ENCODE measurements at regions not wholly inside any gene's neighbourhood (a gene's known extent, or its start where the extent isn't known, plus 50 kb on each side); places are given as distances from the start of the nearest gene placed in this dataset.

GRCh38 chr4:151990201-151990600, 229.4 kb upstream of the GATB start:
- TF ChIP-seq POLR2AphosphoS5 (IDR thresholded peaks at IDR 0.05; ENCODE audit: low read depth, low read length) (no peak), CBX3 (IDR thresholded peaks at IDR 0.05; ENCODE audit: low read depth) (0 out of 2 replicates have a peak, but pooled peaks have one; percentile 15), YY1 (IDR thresholded peaks at IDR 0.05; ENCODE audit: extremely low read depth, insufficient replicate concordance, low read depth, low read length) (no peak), MAX (IDR thresholded peaks at IDR 0.05) (no peak), EZH2 (IDR thresholded peaks at IDR 0.05) (no peak), SRF (IDR thresholded peaks at IDR 0.05; ENCODE audit: low read depth) (no peak), POLR2A (IDR thresholded peaks at IDR 0.05; ENCODE audit: borderline replicate concordance, extremely low read depth, insufficient read depth, insufficient read length) (no peak), EGR1 (IDR thresholded peaks at IDR 0.05; ENCODE audit: low read depth) (no peak), SIN3A (IDR thresholded peaks at IDR 0.05; ENCODE audit: low read depth) (no peak), ZBTB33 (IDR thresholded peaks at IDR 0.05; ENCODE audit: extremely low read depth, insufficient replicate concordance, low read length) (no peak), TCF7L2 (IDR thresholded peaks at IDR 0.05; ENCODE audit: borderline replicate concordance, extremely low read depth, insufficient read depth, insufficient read length) (no peak), ELF1 (IDR thresholded peaks at IDR 0.05; ENCODE audit: borderline replicate concordance, low read depth) (no peak), ZFX (IDR thresholded peaks at IDR 0.05) (no peak), RAD21 (IDR thresholded peaks at IDR 0.05; ENCODE audit: low read depth) (no peak), EZH2phosphoT487 (IDR thresholded peaks at IDR 0.05; ENCODE audit: borderline replicate concordance) (no peak), ATF3 (IDR thresholded peaks at IDR 0.05) (no peak), ZNF274 (IDR thresholded peaks at IDR 0.05; ENCODE audit: low read depth, low read length) (no peak), FOSL1 (IDR thresholded peaks at IDR 0.05; ENCODE audit: low read depth) (peak; percentile 48), CEBPB (IDR thresholded peaks at IDR 0.05; ENCODE audit: low read depth) (peak; percentile 28; the same call in 1 of the 2 replicates), SP1 (IDR thresholded peaks at IDR 0.05; ENCODE audit: low read depth) (peak; percentile 34), JUND (IDR thresholded peaks at IDR 0.05) (peak; percentile 34; the same call in 1 of the 2 replicates)
- TF ChIP-seq, protein P1, sequence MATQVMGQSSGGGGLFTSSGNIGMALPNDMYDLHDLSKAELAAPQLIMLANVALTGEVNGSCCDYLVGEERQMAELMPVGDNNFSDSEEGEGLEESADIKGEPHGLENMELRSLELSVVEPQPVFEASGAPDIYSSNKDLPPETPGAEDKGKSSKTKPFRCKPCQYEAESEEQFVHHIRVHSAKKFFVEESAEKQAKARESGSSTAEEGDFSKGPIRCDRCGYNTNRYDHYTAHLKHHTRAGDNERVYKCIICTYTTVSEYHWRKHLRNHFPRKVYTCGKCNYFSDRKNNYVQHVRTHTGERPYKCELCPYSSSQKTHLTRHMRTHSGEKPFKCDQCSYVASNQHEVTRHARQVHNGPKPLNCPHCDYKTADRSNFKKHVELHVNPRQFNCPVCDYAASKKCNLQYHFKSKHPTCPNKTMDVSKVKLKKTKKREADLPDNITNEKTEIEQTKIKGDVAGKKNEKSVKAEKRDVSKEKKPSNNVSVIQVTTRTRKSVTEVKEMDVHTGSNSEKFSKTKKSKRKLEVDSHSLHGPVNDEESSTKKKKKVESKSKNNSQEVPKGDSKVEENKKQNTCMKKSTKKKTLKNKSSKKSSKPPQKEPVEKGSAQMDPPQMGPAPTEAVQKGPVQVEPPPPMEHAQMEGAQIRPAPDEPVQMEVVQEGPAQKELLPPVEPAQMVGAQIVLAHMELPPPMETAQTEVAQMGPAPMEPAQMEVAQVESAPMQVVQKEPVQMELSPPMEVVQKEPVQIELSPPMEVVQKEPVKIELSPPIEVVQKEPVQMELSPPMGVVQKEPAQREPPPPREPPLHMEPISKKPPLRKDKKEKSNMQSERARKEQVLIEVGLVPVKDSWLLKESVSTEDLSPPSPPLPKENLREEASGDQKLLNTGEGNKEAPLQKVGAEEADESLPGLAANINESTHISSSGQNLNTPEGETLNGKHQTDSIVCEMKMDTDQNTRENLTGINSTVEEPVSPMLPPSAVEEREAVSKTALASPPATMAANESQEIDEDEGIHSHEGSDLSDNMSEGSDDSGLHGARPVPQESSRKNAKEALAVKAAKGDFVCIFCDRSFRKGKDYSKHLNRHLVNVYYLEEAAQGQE (IDR thresholded peaks at IDR 0.05; ENCODE audit: low read depth), result no peak
- TF ChIP-seq, protein P2, sequence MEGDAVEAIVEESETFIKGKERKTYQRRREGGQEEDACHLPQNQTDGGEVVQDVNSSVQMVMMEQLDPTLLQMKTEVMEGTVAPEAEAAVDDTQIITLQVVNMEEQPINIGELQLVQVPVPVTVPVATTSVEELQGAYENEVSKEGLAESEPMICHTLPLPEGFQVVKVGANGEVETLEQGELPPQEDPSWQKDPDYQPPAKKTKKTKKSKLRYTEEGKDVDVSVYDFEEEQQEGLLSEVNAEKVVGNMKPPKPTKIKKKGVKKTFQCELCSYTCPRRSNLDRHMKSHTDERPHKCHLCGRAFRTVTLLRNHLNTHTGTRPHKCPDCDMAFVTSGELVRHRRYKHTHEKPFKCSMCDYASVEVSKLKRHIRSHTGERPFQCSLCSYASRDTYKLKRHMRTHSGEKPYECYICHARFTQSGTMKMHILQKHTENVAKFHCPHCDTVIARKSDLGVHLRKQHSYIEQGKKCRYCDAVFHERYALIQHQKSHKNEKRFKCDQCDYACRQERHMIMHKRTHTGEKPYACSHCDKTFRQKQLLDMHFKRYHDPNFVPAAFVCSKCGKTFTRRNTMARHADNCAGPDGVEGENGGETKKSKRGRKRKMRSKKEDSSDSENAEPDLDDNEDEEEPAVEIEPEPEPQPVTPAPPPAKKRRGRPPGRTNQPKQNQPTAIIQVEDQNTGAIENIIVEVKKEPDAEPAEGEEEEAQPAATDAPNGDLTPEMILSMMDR (IDR thresholded peaks at IDR 0.05 in 2 of 3, conservative IDR thresholded peaks at IDR 0.05 in 1 of 3; ENCODE audit: borderline replicate concordance in 1 of 3, insufficient read depth in 1 of 3, low read depth in 2 of 3, low read length in 2 of 3), result no peak
- no peaks in the 10 kb centered on the region for H4K20me1 ChIP-seq (ENCODE audit: insufficient read depth)
- no peak overlapping the region for H3K4me3 ChIP-seq (replicated peaks in 1 of 2; ENCODE audit: low read depth in 1 of 2, low read length in 2 of 2)
- H3K27ac ChIP-seq (ENCODE audit: low read depth, low read length), result no peak overlapping the region
- H3K9me3 ChIP-seq (ENCODE audit: control insufficient read depth in 1 of 2, insufficient read depth in 1 of 2, low read depth in 1 of 2, low read length in 2 of 2), result no peaks in the 10 kb centered on the region
- POLR2A ChIA-PET, result no interaction called here
- no peaks in the 10 kb centered on the region for H3K36me3 ChIP-seq (ENCODE audit: control insufficient read depth in 1 of 2, insufficient read depth in 2 of 2, low read length in 2 of 2)
- H3K4me1 ChIP-seq (ENCODE audit: control insufficient read depth in 1 of 2, insufficient read depth in 2 of 2, low read length in 2 of 2), result peaks cover 3 to 13% of the 10 kb centered on the region in 2 experiments; a peak in 3 of 4 replicates
- peak; percentile 82 for ATAC-seq
- H2AFZ ChIP-seq (ENCODE audit: low read depth, low read length, poor library complexity, severe bottlenecking), result no peak overlapping the region
- intact Hi-C loops (cut with micrococcal nuclease), result no loop called here
- DNase-seq (ENCODE audit: low read depth, low spot score), result peak; percentile 35
- H3K9me2 ChIP-seq (ENCODE audit: insufficient read depth), result no peaks in the 10 kb centered on the region
- H3K4me2 ChIP-seq (ENCODE audit: low read length), result peak overlapping the region; percentile 44
- no peak overlapping the region for H3K9ac ChIP-seq (ENCODE audit: low read length)
- no TSS peak for BruUV-seq (replicated peaks)
- CTCF ChIA-PET, result no interaction called here
- H3K27me3 ChIP-seq (ENCODE audit: insufficient read depth, low read length), result no peaks in the 10 kb centered on the region
- H3K79me2 ChIP-seq (ENCODE audit: insufficient read depth, low read length), result no peaks in the 10 kb centered on the region
- RAD21 ChIA-PET (ENCODE audit: low non-redundant PET in 1 of 2, low total read pairs in 2 of 2, uncharacterized antibody in 2 of 2, unreplicated experiment in 2 of 2), result no interaction called here
